Stromal cell of bone marrow (primary cell): ENCODE measurements at regions not wholly inside any gene's neighbourhood (a gene's known extent, or its start where the extent isn't known, plus 50 kb on each side); places are given as distances from the start of the nearest gene placed in this dataset.

ENCODE experiments used
- DNase-seq: peaks from one replicate; pipeline ENCODE4 v3.0.0-alpha.2; 2012; ENCODE audit warnings: low read depth

DNA sequence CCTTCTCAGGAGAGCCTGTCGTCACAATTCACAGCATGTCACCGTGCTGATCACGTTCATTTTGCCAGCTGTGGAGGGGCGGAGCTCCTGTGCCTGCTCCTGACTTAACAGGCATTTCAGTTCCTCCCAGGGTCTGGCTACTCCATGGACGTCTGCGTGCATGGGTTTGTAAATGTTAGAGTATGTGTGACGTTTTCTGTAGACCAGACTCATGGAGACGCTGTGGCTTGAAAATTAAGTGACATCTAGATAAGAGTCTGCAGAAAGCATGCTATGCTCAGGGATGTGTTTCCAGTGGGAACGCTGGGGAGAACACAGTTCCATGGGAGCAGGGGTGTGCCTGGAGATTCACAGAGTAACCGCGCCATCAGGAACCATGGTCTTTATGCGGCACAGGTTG lies 804.0 kb downstream of the TBC1D22A start:
- DNase-seq = no peak

DNA sequence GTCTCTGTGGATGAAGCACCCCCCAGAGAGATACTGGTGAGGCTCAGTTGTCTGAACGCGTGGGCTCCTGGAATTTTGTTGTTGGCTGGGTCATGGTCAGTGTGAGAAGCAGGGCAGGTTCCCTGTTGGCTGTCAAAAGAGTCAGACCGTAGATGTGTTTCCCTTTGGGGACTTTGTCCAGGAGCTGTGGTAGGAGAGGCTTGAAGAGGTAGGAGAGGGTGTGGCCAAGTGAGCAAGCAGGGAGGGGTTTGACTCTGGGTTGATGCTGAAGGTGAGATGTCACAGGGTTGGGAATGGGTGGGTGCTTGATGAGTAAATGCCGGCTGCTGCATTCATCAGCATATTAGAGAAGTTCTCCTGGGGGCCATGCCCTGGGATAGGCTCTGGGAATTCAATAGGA lies 803.2 kb downstream of the TBC1D22A start:
- no peak for DNase-seq

DNA sequence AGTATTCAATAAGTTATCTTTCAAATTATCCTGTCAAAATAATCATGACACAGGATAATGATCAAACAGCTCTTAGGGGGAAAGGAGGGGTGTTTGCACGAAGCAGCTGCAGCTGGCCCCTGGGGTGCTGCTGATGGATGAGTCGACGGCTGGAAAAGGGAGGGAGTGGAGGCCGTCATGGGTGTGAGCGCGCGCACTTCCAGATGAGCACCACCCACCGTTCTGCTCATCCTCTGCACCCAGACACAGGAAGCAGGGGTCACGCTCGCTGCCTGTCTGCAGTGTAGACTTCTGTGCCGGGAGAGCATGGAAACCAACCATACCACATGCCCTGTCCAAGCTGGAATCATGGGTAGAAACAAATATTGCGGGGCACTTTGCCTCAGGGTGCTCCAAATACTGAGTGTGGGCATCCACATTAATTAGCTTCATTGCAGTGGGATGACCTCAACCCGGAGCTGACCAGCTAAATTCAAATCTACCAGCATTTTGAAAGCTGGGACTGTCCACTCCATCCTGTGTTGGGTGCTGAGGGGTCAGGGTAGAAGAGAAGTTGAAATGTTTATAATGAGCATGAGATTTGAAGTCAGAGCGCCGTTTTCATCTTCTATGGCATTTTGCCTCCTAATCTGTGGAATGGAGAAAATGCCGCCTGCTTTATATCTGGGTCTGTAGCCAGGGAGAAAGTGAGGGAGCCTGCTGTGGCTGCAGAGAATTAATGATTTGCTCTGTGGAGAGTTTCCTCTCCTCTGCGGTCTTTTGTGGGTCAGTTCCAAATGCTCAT lies 802.4 kb downstream of the TBC1D22A start:
- no peak for DNase-seq

DNA sequence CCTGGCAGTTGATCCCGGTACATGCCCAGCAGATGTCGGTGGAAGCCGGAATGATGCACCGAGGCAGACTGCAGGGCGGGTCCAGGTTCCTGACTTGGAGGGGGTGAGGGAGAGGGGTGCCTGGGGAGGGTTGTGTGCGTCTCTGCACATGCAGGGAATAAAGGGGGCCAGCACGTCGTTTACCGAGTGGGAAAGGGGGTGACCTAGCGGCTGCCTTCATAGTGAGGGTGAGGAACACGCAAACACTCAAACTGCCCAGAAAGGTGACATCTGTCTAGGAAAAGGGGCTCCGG lies 801.7 kb downstream of the TBC1D22A start:
- no peak for DNase-seq

DNA sequence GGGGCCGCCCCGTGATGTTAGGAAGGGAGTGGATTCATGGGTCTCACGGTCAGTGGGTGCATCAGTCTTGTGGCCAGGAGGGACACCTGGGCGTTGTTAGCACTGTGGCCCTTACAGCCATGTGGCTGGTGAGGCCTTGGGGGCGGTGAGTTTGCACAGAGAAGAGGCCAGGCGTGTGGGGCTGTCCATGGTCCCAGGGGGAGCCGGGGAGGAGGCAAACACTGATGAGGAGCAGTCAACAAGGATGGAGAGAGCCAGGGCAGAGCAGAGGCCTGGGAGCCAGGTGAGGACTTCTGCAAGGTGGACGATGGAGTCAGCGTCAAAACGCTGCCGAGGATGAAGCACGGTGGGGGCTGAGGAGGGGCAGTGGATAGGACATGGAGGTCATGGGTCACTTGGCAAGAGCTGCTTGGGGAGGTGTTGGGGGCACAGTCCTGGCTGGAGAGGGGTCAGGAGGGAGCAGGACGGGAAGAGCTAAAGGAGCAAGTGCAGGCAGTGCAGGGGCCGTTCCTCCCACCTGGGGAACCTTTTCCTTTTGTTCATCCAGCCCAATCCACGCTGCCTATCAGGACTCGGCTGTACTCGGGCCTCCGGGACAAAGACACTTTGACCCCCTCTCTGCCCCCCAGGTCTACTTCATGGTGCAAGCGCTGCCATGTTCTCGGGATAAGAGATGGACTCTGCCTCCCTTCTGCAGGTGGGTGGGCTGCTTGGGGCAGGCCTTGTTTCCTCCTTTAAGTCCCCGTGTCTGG lies 801.1 kb downstream of the TBC1D22A start:
- DNase-seq = no peak

DNA sequence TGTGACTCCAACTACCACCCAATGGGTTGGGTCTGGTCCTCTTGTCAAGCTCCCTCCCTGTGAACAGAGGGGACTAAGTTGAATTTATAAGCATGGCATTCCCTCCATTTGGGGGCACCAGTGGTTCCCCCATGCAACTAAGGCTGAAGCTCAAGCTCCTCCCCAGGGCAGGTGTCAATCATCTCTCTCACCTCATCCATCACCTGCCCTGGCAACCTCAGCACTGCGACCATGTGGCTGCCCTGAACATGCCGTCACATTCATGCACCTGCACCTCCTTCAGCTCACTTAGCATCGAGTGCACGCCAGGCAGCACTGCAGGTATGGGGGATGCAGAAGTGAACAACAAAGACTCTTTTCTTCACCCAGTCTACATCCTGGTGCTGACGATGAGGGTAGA lies 799.3 kb downstream of the TBC1D22A start:
- DNase-seq = no peak

DNA sequence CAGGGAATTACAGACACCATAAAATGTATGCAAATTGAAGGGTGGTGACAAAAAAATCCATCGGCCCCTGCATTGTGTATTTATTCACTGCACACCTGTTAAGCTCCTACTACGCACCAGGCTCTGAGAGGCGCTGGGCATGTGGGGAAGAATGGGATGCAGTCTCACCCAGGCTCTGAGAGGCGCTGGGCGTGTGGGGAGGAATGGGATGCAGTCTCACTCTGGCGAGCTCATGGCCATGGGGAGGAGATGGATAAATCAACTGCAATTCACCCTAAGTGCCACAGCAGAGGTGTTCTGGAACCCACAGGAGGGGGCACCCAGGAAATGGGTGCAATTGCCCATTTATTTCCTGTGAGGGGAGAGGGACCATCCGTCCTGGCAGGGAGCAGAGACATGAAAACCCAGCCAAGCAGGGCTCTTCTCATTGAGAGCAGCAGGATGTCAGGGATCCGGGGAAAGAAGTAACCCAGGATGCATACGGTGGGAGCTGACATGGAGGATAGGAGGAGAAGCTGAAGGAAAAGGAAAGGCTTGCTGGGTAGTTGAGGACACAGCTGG lies 798.7 kb downstream of the TBC1D22A start:
- no peak for DNase-seq

- no peak for DNase-seq
Measured at GRCh38 chr22:47558828-47559700, 796.6 kb downstream of the TBC1D22A start.

DNA sequence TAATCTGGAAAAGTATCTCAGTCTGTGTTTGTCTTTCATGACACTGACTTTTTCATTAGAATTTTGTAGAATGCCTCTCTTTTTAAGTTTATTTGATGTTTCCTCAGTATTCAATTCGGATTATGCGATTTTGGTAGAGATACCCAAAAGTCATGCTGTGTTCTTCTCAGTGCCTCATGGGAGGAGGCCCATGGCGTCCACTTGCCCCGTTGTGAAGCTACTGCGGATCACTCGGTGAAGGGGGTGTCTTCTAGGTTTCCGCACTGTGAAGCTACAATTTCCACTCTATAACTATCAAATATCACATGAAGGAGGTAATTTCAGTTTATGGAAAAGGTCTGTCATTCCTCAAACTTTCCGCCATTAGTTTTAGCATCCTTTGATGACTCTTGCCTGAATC lies 794.0 kb downstream of the TBC1D22A start:
- DNase-seq = no peak

GRCh38 chr22:47553436-47553835 lies 791.0 kb downstream of the TBC1D22A start:
- DNase-seq = no peak

- DNase-seq = no peak
Measured at GRCh38 chr22:47552541-47553205, 790.2 kb downstream of the TBC1D22A start.

- DNase-seq = no peak
Measured at GRCh38 chr22:47552024-47552423, 789.6 kb downstream of the TBC1D22A start.

GRCh38 chr22:47551431-47551775 lies 789.0 kb downstream of the TBC1D22A start:
- no peak for DNase-seq

- no peak for DNase-seq
Measured at GRCh38 chr22:47550524-47551430, 788.3 kb downstream of the TBC1D22A start.

- no peak for DNase-seq
Measured at GRCh38 chr22:47549741-47550340, 787.4 kb downstream of the TBC1D22A start.

DNA sequence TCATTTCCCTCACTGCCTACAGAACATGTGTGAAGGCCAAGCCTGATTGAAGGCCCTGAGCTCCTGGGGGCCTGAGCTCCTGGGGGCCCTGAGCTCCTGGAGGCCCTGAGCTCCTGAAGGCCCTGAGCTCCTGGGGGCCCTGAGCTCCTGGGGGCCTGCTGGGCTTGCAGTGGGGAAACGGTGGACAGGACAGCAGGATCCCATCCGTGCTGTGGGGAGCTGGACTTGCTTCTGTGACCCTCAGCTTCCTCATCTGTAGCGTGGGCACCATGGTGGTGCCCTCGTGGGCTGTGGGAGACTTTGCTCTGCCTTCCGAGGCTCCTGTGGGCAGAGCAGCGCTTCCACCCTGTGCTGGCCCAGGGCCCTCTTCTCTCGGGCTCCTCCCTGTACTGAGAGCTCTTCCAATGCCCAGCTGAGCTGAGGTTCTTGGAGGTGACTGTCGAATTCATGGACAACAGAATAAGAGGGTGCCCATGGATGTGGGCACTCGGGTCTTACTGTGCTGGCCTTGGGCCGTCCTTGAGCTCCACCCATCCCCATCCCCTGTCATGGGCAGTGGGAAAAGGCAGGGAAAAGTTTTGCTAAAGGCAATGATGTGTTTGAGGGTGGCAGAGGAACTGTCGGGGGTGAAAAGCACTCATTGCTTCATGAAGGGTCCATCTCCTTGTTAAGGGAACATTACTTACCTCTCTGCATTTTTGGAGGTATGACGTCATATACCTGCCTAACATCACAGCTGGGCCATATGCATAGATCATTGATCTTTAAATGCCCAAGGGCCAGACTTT lies 786.7 kb downstream of the TBC1D22A start:
- no peak for DNase-seq

DNA sequence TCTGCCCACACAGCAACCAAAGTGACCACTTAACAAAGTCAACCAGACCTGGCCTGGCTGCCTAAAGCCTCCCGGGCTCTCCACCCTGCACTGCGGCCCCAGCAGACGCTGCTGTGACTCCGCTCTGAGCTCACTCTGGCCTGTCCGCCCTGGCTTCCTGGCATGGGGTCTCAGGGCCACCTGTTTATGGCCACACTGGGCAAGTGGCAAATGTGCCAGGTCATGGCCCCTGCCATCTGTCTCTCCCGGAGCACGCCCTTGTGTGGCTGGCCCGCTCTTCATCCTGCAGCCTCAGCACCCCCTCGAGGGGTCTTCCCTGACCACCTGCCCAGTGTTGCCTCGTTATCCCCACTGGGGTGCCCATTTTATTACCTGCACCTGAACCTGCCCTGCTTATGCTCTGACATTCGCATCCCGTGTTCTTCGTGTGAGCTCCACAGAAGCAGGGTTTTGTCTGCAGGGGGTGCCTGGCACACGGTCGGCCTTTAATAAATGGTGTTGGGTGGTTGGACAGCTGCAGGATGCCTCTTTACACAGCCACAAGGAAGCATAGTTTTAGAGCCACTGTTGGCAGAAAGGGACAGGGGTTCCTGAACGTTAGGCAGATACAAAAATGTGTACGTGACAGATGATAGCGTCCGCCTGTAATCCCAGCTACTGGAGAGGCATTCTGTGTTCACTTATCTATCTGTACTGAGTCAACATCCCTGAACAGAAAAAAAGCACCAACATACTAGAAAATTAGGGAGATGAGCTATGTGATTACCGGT lies 785.6 kb downstream of the TBC1D22A start:
- no peak for DNase-seq

- DNase-seq = no peak
Measured at GRCh38 chr22:47547239-47547661, 784.8 kb downstream of the TBC1D22A start.

DNA sequence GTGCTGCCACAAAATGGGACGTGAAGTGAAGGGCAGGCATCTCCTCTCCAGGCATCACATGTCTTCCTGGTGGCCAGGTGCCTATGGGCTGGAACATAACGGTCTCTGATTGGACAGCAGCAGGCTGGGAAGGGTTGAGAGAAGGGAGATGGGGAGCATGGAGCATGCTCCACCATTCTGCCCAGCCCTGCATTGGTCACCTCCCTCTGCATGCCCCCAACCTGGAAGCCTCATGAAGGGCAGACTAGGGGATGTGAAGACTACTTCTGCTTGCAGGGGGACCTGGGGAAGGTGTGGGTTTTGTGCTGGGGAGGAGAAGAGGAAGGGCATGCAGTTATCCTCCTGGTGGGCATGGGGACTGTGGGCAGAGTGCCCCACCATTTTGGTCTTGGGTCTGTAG lies 782.2 kb downstream of the TBC1D22A start:
- no peak for DNase-seq
